C4-2B (cell line): ENCODE measurements at regions not wholly inside any gene's neighbourhood (a gene's known extent, or its start where the extent isn't known, plus 50 kb on each side); places are given as distances from the start of the nearest gene placed in this dataset.
"Not testable (repeated sequence)": the region's sequence is repeated elsewhere in the genome, so short reads cannot be mapped to it uniquely, and the experiment has no call there.

Experiments used
- CTCF ChIP-seq: fragments of 450-650 bp; conservative IDR thresholded peaks from 2 replicates; pipeline ENCODE4 v1.5.1; 2017; ENCODE audit warnings: mild to moderate bottlenecking
- ZFX ChIP-seq: fragments of 450-650 bp; IDR thresholded peaks from 2 replicates; pipeline ENCODE4 v1.6.1; 2017

GRCh38 chr5:34192923-34193262 is 149.9 kb upstream of the C1QTNF3 start:
- TF ChIP-seq CTCF, ZFX: not testable (repeated sequence)
